Fibroblast of lung (primary cell): ENCODE measurements at regions not wholly inside any gene's neighbourhood (a gene's known extent, or its start where the extent isn't known, plus 50 kb on each side); places are given as distances from the start of the nearest gene placed in this dataset.
A peak's percentile ranks its signal among the peaks of the same experiment; 100 is the strongest.

Source experiments
- DNase-seq, 2 donors: peaks; one replicate each; pipeline versions ENCODE4 v3.0.0 to v3.0.0-alpha.2; 2010; ENCODE audit warnings: low read depth in 2 of 2
- H2AFZ ChIP-seq: 2 replicates; pipeline ENCODE4 v1.5.1; 2012; ENCODE audit warnings: low read length, control low read depth, inconsistent platforms
- H3K27ac ChIP-seq: 2 replicates; pipeline ENCODE4 v1.5.1; 2011; ENCODE audit warnings: low read length, control low read depth; ENCODE audit not compliant: insufficient read depth
- H3K27me3 ChIP-seq: 2 replicates; pipeline ENCODE4 v1.5.1; 2011; ENCODE audit warnings: mild to moderate bottlenecking, low read length; ENCODE audit not compliant: control insufficient read depth, insufficient read depth
- H3K36me3 ChIP-seq: 2 replicates; pipeline ENCODE4 v1.5.1; 2011; ENCODE audit warnings: low read length; ENCODE audit not compliant: control insufficient read depth, insufficient read depth
- H3K4me1 ChIP-seq: 2 replicates; pipeline ENCODE4 v1.5.1; 2011; ENCODE audit warnings: low read length; ENCODE audit not compliant: control insufficient read depth, insufficient read depth; ENCODE audit errors: extremely low read depth
- H3K4me2 ChIP-seq: 2 replicates; pipeline ENCODE4 v1.5.1; 2011; ENCODE audit warnings: low read length, control low read depth; ENCODE audit not compliant: insufficient read depth; ENCODE audit errors: extremely low read depth
- H3K4me3 ChIP-seq, 4 experiments: fragments of 200-600 bp in 1 of 4; sonication (generic) in 1 of 4; replicated peaks in 1 of 4; 2 replicates each; pipeline ENCODE4 v1.5.1; 2011 to 2016; ENCODE audit warnings: low read length in 4 of 4, low read depth in 3 of 4, mild to moderate bottlenecking in 3 of 4, control low read depth in 2 of 4, inconsistent platforms in 1 of 4, mixed read lengths in 1 of 4; ENCODE audit not compliant: insufficient read depth in 1 of 4; ENCODE audit errors: control extremely low read depth in 1 of 4
- H3K79me2 ChIP-seq: 2 replicates; pipeline ENCODE4 v1.5.1; 2012; ENCODE audit warnings: mild to moderate bottlenecking, low read length, inconsistent platforms; ENCODE audit not compliant: control insufficient read depth, insufficient read depth
- H3K9ac ChIP-seq: 2 replicates; pipeline ENCODE4 v1.5.1; 2011; ENCODE audit warnings: mild to moderate bottlenecking, low read length, control low read depth; ENCODE audit not compliant: insufficient read depth
- H3K9me3 ChIP-seq: 2 replicates; pipeline ENCODE4 v1.5.1; 2012; ENCODE audit warnings: low read depth, low read length; ENCODE audit not compliant: control insufficient read depth, insufficient read depth
- H4K20me1 ChIP-seq: 2 replicates; pipeline ENCODE4 v1.5.1; 2011; ENCODE audit warnings: low read length; ENCODE audit not compliant: control insufficient read depth, insufficient read depth; ENCODE audit errors: extremely low read depth
- EZH2 ChIP-seq: IDR thresholded peaks from 2 replicates; pipeline ENCODE4 v1.5.1; 2012; ENCODE audit warnings: low read length, control low read depth, mild to moderate bottlenecking; ENCODE audit errors: missing control alignments
- TF ChIP-seq, protein P1 (sequence below), 2 donors: IDR thresholded peaks in 1 of 2; conservative IDR thresholded peaks in 1 of 2; 1 replicate in 1 of 2; 2 replicates in 1 of 2; pipeline ENCODE4 v1.5.1; 2011 to 2012; ENCODE audit warnings: low read length in 2 of 2, control low read depth in 1 of 2, inconsistent platforms in 1 of 2, low read depth in 1 of 2, mild to moderate bottlenecking in 1 of 2

DNA sequence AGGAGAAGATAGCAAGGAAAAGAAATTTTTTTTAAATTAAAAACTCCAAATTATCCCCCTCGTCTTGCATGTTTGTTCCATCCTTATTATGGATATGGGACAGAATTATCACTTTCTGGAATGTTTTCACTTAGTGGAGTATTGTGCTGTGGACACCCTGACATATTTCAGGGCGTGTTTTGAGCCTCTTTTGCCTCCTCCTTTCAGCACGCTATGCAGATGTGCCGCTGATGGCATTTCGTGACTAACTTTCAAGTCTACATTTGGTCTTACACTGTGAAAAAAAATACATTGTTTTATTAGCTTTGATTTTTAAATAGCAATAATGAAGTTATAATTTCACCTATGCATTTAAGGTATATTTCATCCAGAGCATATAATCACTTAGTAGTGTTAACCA is 738.7 kb downstream of the LTN1 start:
- Histone ChIP-seq H3K27ac (no peak overlapping the region), H3K4me1 (peaks cover 4% of the 10 kb centered on the region), H3K4me3 (no peak overlapping the region), H3K36me3 (no peaks in the 10 kb centered on the region), H3K27me3 (no peaks in the 10 kb centered on the region), H3K9me3 (no peaks in the 10 kb centered on the region), H2AFZ (no peak overlapping the region), H3K4me2 (no peak overlapping the region), H3K9ac (no peak overlapping the region), H3K79me2 (no peaks in the 10 kb centered on the region), H4K20me1 (no peaks in the 10 kb centered on the region)
- DNase-seq: no peak
- TF ChIP-seq, protein P1, sequence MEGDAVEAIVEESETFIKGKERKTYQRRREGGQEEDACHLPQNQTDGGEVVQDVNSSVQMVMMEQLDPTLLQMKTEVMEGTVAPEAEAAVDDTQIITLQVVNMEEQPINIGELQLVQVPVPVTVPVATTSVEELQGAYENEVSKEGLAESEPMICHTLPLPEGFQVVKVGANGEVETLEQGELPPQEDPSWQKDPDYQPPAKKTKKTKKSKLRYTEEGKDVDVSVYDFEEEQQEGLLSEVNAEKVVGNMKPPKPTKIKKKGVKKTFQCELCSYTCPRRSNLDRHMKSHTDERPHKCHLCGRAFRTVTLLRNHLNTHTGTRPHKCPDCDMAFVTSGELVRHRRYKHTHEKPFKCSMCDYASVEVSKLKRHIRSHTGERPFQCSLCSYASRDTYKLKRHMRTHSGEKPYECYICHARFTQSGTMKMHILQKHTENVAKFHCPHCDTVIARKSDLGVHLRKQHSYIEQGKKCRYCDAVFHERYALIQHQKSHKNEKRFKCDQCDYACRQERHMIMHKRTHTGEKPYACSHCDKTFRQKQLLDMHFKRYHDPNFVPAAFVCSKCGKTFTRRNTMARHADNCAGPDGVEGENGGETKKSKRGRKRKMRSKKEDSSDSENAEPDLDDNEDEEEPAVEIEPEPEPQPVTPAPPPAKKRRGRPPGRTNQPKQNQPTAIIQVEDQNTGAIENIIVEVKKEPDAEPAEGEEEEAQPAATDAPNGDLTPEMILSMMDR (conservative IDR thresholded peaks at IDR 0.05 in 1 of 2, IDR thresholded peaks at IDR 0.05 in 1 of 2; ENCODE audit: low read depth in 1 of 2, low read length in 2 of 2): no peak
- TF ChIP-seq EZH2: no peak

DNA sequence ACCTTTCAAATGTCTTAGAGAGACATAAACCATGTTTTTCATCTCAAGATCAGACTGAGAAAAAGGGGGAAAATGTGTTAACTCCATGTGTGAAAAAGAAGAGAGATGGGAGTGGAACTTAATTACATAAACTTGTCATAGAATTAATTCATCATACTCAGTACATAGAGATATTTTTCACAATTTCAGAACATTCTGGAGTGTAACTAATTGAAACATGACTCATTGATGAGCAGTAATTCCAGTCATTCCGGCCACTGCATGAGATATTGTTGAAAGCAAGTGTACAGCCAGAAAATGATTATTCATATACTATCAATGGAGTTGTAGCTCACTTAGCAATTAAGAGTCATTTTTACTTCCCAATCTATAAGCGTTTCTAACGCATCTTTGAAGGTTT is 739.3 kb downstream of the LTN1 start:
- no peak overlapping the region for H3K9ac ChIP-seq
- peak; percentile 39 to 75 for DNase-seq
- no peak overlapping the region for H2AFZ ChIP-seq
- TF ChIP-seq, protein P1 (conservative IDR thresholded peaks at IDR 0.05 in 1 of 2, IDR thresholded peaks at IDR 0.05 in 1 of 2; ENCODE audit: low read depth in 1 of 2, low read length in 2 of 2): no peak
- TF ChIP-seq EZH2: no peak
- no peaks in the 10 kb centered on the region for H3K27me3 ChIP-seq
- peaks cover 4% of the 10 kb centered on the region for H3K4me1 ChIP-seq
- no peaks in the 10 kb centered on the region for H3K36me3 ChIP-seq
- H3K79me2 ChIP-seq: no peaks in the 10 kb centered on the region
- H4K20me1 ChIP-seq: no peaks in the 10 kb centered on the region
- H3K4me2 ChIP-seq: no peak overlapping the region
- H3K27ac ChIP-seq: no peak overlapping the region
- no peaks in the 10 kb centered on the region for H3K9me3 ChIP-seq
- no peak overlapping the region for H3K4me3 ChIP-seq

DNA sequence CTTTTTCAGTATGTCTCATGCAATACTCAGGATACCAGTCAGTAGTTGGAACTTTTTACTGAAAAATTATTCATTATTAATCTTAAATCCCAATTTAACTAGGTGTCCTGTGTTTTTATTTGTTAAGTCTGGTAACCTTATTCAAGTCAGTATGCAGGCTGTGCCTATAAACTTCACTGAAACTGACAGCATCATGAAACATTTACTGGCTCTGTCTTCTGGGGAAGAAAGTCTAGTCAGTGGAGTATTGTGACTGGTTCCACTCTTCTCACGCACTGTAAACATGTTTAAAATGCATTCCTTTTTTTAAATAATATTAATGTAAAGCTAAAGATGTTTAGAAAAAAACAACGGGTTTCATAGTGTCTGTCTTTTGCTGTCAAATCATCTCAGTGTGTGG is 739.7 kb downstream of the LTN1 start:
- Histone ChIP-seq H3K79me2 (no peaks in the 10 kb centered on the region), H3K4me2 (no peak overlapping the region), H3K27me3 (no peaks in the 10 kb centered on the region), H3K4me1 (peaks cover 4% of the 10 kb centered on the region), H4K20me1 (no peaks in the 10 kb centered on the region), H3K9me3 (no peaks in the 10 kb centered on the region), H3K27ac (no peak overlapping the region), H3K4me3 (no peak overlapping the region), H3K9ac (no peak overlapping the region), H3K36me3 (no peaks in the 10 kb centered on the region), H2AFZ (no peak overlapping the region)
- DNase-seq: no peak
- no peak for TF ChIP-seq EZH2
- TF ChIP-seq, protein P1 (conservative IDR thresholded peaks at IDR 0.05 in 1 of 2, IDR thresholded peaks at IDR 0.05 in 1 of 2; ENCODE audit: low read depth in 1 of 2, low read length in 2 of 2): no peak
